KOPT-K1 (cell line): ENCODE measurements at regions not wholly inside any gene's neighbourhood (a gene's known extent, or its start where the extent isn't known, plus 50 kb on each side); places are given as distances from the start of the nearest gene placed in this dataset.

Experiments used
- H3K27ac ChIP-seq: fragments of 200-600 bp; sonication (generic); 2 replicates; pipeline ENCODE4 v1.5.1; 2016; ENCODE audit warnings: antibody characterized with exemption, mild to moderate bottlenecking, low read depth, low read length; ENCODE audit not compliant: poor library complexity, severe bottlenecking
- H3K36me3 ChIP-seq: fragments of 200-600 bp; sonication (generic); 2 replicates; pipeline ENCODE4 v1.5.1; 2017; ENCODE audit warnings: antibody characterized with exemption, mild to moderate bottlenecking, low read length, moderate library complexity; ENCODE audit not compliant: insufficient read depth
- H3K9me3 ChIP-seq: fragments of 200-600 bp; sonication (generic); 2 replicates; pipeline ENCODE4 v1.5.1; 2017; ENCODE audit warnings: antibody characterized with exemption, low read length, mild to moderate bottlenecking; ENCODE audit not compliant: insufficient read depth, poor library complexity, severe bottlenecking

- Histone ChIP-seq H3K9me3 (peaks cover 4% of the 10 kb centered on the region), H3K36me3 (no peaks in the 10 kb centered on the region), H3K27ac (no peak overlapping the region)
These were observed 61.6 kb downstream of the CCR1 start for GRCh38 chr3:46146548-46146947.

GRCh38 chr3:46146021-46146420 lies 62.1 kb downstream of the CCR1 start:
- H3K27ac ChIP-seq = no peak overlapping the region
- no peaks in the 10 kb centered on the region for H3K36me3 ChIP-seq
- H3K9me3 ChIP-seq = peaks cover 4% of the 10 kb centered on the region

GRCh38 chr3:46145147-46145546 lies 63.0 kb downstream of the CCR1 start:
- Histone ChIP-seq H3K36me3 (no peaks in the 10 kb centered on the region), H3K9me3 (peaks cover 4% of the 10 kb centered on the region), H3K27ac (no peak overlapping the region)

- Histone ChIP-seq H3K36me3 (no peaks in the 10 kb centered on the region), H3K27ac (no peak overlapping the region), H3K9me3 (peaks cover 4% of the 10 kb centered on the region)
These were observed 64.1 kb downstream of the CCR1 start for GRCh38 chr3:46143951-46144473.

GRCh38 chr3:46141813-46142212 lies 66.3 kb downstream of the CCR1 start:
- no peaks in the 10 kb centered on the region for H3K9me3 ChIP-seq
- H3K36me3 ChIP-seq = no peaks in the 10 kb centered on the region
- no peak overlapping the region for H3K27ac ChIP-seq

GRCh38 chr3:46138581-46138980 lies 69.5 kb downstream of the CCR1 start:
- H3K27ac ChIP-seq = no peak overlapping the region

GRCh38 chr3:46135475-46135874 lies 72.6 kb downstream of the CCR1 start:
- no peaks in the 10 kb centered on the region for H3K36me3 ChIP-seq
- no peaks in the 10 kb centered on the region for H3K9me3 ChIP-seq
- no peak overlapping the region for H3K27ac ChIP-seq

More at GRCh38 chr3:46138581-46138980, 69.5 kb downstream of the CCR1 start:
- Histone ChIP-seq H3K9me3 (no peaks in the 10 kb centered on the region), H3K36me3 (no peaks in the 10 kb centered on the region)

GRCh38 chr3:46133285-46133684 lies 74.8 kb downstream of the CCR1 start:
- Histone ChIP-seq H3K27ac (no peak overlapping the region), H3K36me3 (no peaks in the 10 kb centered on the region), H3K9me3 (no peaks in the 10 kb centered on the region)

- no peaks in the 10 kb centered on the region for H3K36me3 ChIP-seq
- H3K9me3 ChIP-seq = no peaks in the 10 kb centered on the region
- no peak overlapping the region for H3K27ac ChIP-seq
These were observed 75.5 kb downstream of the CCR1 start for GRCh38 chr3:46132565-46132964.

- Histone ChIP-seq H3K9me3 (no peaks in the 10 kb centered on the region), H3K36me3 (no peaks in the 10 kb centered on the region), H3K27ac (no peak overlapping the region)
These were observed 76.1 kb downstream of the CCR1 start for GRCh38 chr3:46131884-46132450.

GRCh38 chr3:46130631-46131310 lies 77.3 kb downstream of the CCR1 start:
- H3K27ac ChIP-seq = no peak overlapping the region
- H3K36me3 ChIP-seq = no peaks in the 10 kb centered on the region

GRCh38 chr3:46129588-46130272 lies 78.4 kb downstream of the CCR1 start:
- Histone ChIP-seq H3K9me3 (no peaks in the 10 kb centered on the region), H3K27ac (no peak overlapping the region), H3K36me3 (no peaks in the 10 kb centered on the region)

More at GRCh38 chr3:46130631-46131310, 77.3 kb downstream of the CCR1 start:
- H3K9me3 ChIP-seq = no peaks in the 10 kb centered on the region

- no peaks in the 10 kb centered on the region for H3K36me3 ChIP-seq
- H3K27ac ChIP-seq = no peak overlapping the region
- no peaks in the 10 kb centered on the region for H3K9me3 ChIP-seq
These were observed 80.6 kb downstream of the CCR1 start for GRCh38 chr3:46127503-46127902.

- Histone ChIP-seq H3K36me3 (no peaks in the 10 kb centered on the region), H3K9me3 (no peaks in the 10 kb centered on the region), H3K27ac (no peak overlapping the region)
These were observed 83.6 kb downstream of the CCR1 start for GRCh38 chr3:46124216-46125177.
